ENCODE measurements at regions not wholly inside any gene's neighbourhood (a gene's known extent, or its start where the extent isn't known, plus 50 kb on each side); places are given as distances from the start of the nearest gene placed in this dataset.

DNA sequence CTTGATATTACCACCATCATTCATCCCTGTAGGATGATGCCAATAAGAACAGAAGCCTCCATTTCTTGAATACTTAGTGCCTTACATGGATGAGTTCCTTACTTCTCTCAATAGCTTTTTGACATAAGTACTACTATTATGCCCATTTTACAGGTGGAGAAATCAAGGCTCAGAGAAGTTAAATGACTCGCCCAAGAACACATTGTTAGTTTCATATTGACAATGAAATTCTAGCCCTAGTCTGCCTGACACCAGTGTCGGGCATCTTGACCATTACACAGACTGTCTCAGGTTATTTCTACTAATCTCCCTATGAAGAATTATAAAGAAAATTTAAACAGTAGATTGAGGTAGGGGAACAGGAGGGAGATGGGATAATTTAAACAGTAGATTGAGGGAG is 52.5 kb upstream of the ARL8B start:
- DNase-seq (ENCODE audit: low spot score): no peak

DNA sequence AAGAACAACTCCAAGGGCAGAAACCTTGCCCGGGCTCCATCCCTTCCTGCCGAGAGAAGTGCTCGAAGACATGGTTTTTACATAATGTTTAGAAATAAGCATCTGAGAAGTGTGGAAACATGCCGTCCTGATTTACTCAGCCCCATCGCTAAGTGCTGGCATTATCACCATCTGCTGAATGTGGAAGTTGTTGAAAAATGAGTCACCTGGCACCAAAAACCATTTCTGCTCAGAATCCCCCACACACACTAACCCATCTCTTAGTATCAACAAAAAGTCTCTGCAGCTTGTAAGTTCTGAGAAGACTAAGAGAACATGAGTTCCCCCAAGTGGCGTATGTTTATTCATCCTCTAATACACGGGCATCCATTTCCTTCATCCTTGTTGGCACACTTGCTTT is 51.0 kb upstream of the ARL8B start:
- no peak for DNase-seq (ENCODE audit: low spot score)

DNA sequence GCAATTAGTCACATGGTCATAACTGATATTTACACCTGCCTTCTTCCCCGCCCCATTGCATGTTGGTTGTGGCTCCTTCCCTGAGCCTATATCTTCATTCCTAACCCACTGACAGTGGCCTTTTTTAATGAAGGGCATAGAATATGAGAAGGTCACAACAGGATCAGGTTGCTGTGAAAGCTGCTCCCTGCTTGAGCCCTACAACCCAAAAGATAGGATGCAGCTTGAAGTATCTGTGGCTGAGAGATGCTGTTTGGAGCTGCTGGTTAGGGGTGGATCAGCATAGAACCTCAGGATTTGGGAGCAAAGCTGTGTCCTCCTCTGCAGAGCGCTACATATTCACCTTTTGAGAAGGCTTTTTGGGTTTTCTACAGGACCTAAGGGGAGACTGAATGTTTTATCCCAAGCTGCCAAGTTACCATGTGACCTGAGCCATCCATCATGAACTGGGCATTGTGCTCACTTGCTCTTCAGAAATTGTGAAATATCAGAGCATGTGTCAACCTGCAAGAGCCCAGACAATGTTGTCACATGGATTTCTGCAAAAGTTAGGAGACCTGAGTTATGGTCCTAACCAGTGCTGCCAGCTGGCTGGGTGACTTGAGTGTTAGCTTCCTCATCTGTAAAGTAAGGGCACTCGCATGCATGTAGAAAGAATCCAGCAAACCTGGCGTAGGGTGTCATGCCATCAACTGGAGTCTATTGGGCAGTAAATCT is 49.8 kb upstream of the ARL8B start:
- no peak for DNase-seq (ENCODE audit: low spot score)

All from CD4-positive, alpha-beta T cell treated with Interleukin-2 at 100 ng/mL for 4 hours (primary cell).